NT2/D1 (cell line): ENCODE measurements at regions not wholly inside any gene's neighbourhood (a gene's known extent, or its start where the extent isn't known, plus 50 kb on each side); places are given as distances from the start of the nearest gene placed in this dataset.

Experiments used
- DNase-seq: peaks from one replicate; pipeline ENCODE4 v3.0.0-alpha.2; 2011; ENCODE audit warnings: low read depth, low spot score
- H3K27me3 ChIP-seq: 2 replicates; pipeline ENCODE4 v1.6.0; 2011; ENCODE audit warnings: mild to moderate bottlenecking; ENCODE audit not compliant: insufficient read length, insufficient read depth
- H3K36me3 ChIP-seq: 2 replicates; pipeline ENCODE4 v1.6.1; 2011; ENCODE audit warnings: mild to moderate bottlenecking, low read length, mixed read lengths; ENCODE audit not compliant: insufficient read depth, insufficient read length
- H3K4me1 ChIP-seq: 2 replicates; pipeline ENCODE4 v1.5.1; 2011; ENCODE audit not compliant: insufficient read depth, insufficient read length
- H3K4me3 ChIP-seq: 2 replicates; pipeline ENCODE4 v1.5.1; 2011; ENCODE audit warnings: low read depth; ENCODE audit not compliant: insufficient read length
- H3K9ac ChIP-seq: 2 replicates; pipeline ENCODE4 v1.6.0; 2011; ENCODE audit warnings: low read depth; ENCODE audit not compliant: insufficient read length
- H3K9me3 ChIP-seq: 2 replicates; pipeline ENCODE4 v1.5.1; 2011; ENCODE audit warnings: mild to moderate bottlenecking, low read length; ENCODE audit not compliant: insufficient read depth
- SUZ12 ChIP-seq: IDR thresholded peaks from 2 replicates; pipeline ENCODE4 v1.6.1; 2011; ENCODE audit not compliant: insufficient read length, insufficient read depth; ENCODE audit errors: extremely low read depth
- YY1 ChIP-seq: IDR thresholded peaks from 2 replicates; pipeline ENCODE4 v1.6.1; 2011; ENCODE audit not compliant: insufficient read length, insufficient read depth
- ZNF274 ChIP-seq: IDR thresholded peaks from 2 replicates; pipeline ENCODE4 v1.6.1; 2011; ENCODE audit warnings: mild to moderate bottlenecking, low read depth, low read length

DNA sequence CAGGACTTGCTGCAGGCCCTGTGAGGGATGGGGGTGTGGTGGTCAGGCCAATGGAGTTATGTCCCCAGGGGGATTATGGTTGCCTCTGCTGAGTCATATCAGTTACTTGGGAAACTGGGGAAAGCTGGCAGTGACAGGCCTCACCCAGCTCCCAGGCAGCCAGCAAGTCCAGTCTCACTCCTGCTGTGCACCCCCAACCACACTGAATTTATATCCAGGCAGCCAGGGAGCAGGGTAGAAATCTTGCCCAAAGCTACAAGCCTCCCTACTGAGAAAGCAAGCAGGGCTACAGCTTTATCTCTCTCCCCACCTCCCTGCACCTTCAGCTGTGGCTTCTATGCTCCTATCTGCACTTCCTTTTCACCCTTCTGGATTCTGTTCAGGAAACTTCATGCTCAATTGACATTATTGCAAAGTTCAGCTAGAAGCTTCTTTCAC is 2076.0 kb upstream of the CDH9 start:
- no peaks in the 10 kb centered on the region for H3K4me1 ChIP-seq

GRCh38 chr5:29113516-29113915 is 2075.1 kb upstream of the CDH9 start:
- Histone ChIP-seq H3K9me3 (no peaks in the 10 kb centered on the region), H3K9ac (no peak overlapping the region), H3K4me1 (no peaks in the 10 kb centered on the region), H3K4me3 (no peak overlapping the region), H3K36me3 (no peaks in the 10 kb centered on the region), H3K27me3 (no peaks in the 10 kb centered on the region)
- TF ChIP-seq YY1 (no peak), SUZ12 (no peak), ZNF274 (no peak)
- no peak for DNase-seq

More for the DNA sequence above, 2076.0 kb upstream of the CDH9 start:
- H3K9ac ChIP-seq = no peak overlapping the region
- no peak for TF ChIP-seq SUZ12
- no peak for TF ChIP-seq ZNF274
- TF ChIP-seq YY1 = no peak
- H3K4me3 ChIP-seq = no peak overlapping the region
- H3K27me3 ChIP-seq = no peaks in the 10 kb centered on the region
- H3K9me3 ChIP-seq = no peaks in the 10 kb centered on the region
- H3K36me3 ChIP-seq = no peaks in the 10 kb centered on the region
- no peak for DNase-seq

DNA sequence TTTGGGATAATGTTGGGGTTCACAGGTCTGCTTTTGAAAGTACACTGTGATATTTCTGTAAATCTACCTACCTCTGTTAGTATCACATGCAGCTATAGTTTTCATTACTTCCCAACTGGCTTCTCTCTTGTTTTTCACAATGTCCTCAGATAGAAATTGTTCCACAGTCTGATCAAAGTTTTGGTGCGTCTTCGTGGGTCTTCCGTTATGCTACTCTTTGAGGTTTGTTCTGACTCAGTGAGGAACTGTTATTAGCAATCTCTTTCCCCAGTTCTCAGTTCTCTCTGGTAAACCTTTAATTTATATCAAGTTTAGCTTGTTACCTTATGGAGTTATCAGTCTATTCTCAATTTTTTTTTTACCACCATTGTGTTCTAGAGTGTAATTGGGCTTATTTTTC is 2061.2 kb upstream of the CDH9 start:
- Histone ChIP-seq H3K36me3 (no peaks in the 10 kb centered on the region), H3K4me1 (no peaks in the 10 kb centered on the region), H3K4me3 (no peak overlapping the region), H3K9me3 (no peaks in the 10 kb centered on the region), H3K9ac (no peak overlapping the region), H3K27me3 (no peaks in the 10 kb centered on the region)
- no peak for TF ChIP-seq SUZ12
- no peak for TF ChIP-seq ZNF274
- no peak for TF ChIP-seq YY1
- DNase-seq = no peak

GRCh38 chr5:29089591-29090130 is 2051.3 kb upstream of the CDH9 start:
- Histone ChIP-seq H3K27me3 (no peaks in the 10 kb centered on the region), H3K9ac (no peak overlapping the region), H3K4me1 (no peaks in the 10 kb centered on the region), H3K4me3 (no peak overlapping the region), H3K9me3 (no peaks in the 10 kb centered on the region), H3K36me3 (no peaks in the 10 kb centered on the region)
- DNase-seq = no peak
- no peak for TF ChIP-seq ZNF274

DNA sequence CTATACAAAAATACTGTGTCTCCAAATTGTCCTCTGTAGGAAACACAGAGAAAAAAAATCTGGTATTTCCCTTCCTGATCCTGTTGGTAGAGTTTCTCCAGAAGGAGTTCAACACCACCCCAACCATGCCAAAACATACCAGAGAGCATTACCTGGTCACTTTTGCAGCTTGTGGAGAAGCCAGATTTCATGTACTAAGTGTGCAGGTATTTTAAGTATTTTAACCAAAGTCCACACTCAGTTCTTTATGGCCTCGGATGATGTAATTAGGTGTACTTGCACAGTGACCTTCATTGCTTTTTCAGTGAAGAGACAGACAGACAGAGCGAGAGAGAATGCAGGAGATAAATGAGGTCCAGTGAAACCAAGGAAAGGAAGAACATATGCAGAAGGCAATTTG is 2046.8 kb upstream of the CDH9 start:
- no peaks in the 10 kb centered on the region for H3K36me3 ChIP-seq
- no peak overlapping the region for H3K9ac ChIP-seq
- H3K27me3 ChIP-seq = no peaks in the 10 kb centered on the region
- DNase-seq = no peak
- no peaks in the 10 kb centered on the region for H3K9me3 ChIP-seq
- TF ChIP-seq SUZ12 (no peak), YY1 (no peak), ZNF274 (no peak)
- H3K4me1 ChIP-seq = no peaks in the 10 kb centered on the region
- no peak overlapping the region for H3K4me3 ChIP-seq

DNA sequence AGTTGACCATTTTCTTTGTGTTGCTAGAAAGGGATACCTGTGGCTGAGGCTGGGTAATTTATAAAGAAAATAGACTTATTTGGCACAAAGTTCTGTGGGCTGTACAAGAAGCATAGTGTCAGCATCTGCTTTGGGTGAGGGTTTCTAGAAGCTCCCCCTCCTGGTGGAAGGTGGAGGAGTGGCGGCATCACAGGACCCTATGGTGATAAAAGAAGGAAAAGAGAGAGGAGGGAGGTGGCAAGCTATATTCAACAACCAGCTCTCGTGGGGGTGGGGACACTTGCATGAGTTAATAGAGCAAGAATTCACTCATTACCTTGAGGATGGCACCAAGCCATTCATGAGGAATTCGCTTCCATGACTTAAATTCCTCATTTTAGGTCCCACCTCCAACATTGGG is 2041.4 kb upstream of the CDH9 start:
- DNase-seq = peak; percentile 16
- TF ChIP-seq SUZ12 (no peak), YY1 (no peak), ZNF274 (no peak)
- H3K27me3 ChIP-seq = no peaks in the 10 kb centered on the region
- H3K36me3 ChIP-seq = no peaks in the 10 kb centered on the region
- no peaks in the 10 kb centered on the region for H3K4me1 ChIP-seq
- no peaks in the 10 kb centered on the region for H3K9me3 ChIP-seq
- no peak overlapping the region for H3K4me3 ChIP-seq
- H3K9ac ChIP-seq = no peak overlapping the region

DNA sequence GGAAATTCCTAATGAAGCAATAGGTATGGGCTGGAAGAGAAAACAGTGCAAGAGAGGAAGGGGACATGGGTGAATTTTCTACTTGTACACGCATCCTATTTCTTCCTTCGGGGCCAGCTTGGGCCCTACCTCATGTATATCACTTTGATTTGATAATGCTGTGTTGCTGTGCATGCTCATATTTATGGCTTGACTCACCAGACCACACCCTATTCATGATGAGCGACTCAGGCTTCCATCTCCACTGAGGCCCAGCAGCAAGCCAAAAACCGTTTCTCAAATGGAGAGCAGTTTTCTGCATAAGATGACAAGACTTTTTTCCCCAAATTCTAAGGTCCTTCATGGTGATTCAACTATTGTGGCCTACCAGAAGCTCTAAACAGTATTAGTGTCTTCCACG is 2039.1 kb upstream of the CDH9 start:
- no peak overlapping the region for H3K9ac ChIP-seq
- TF ChIP-seq ZNF274 (no peak), YY1 (no peak), SUZ12 (no peak)
- DNase-seq = no peak

DNA sequence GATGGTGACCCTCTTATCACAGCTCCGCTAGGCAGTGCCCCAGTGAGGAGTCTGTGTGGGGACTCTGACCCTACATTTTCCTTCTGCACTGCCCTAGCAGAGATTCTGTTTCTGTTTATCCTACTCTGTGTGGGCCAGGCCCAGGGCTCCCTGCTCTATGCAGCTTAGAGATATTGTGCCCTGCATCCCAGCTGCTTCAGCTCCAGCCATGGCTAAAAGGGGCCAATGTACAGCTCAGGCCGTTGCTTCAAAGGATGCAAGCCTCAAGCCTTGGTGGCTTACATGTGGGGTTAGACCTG is 2030.7 kb upstream of the CDH9 start:
- no peaks in the 10 kb centered on the region for H3K27me3 ChIP-seq
- no peak for TF ChIP-seq SUZ12
- no peak for TF ChIP-seq ZNF274
- TF ChIP-seq YY1 = no peak
- no peaks in the 10 kb centered on the region for H3K4me1 ChIP-seq
- no peaks in the 10 kb centered on the region for H3K36me3 ChIP-seq
- H3K4me3 ChIP-seq = no peak overlapping the region
- H3K9me3 ChIP-seq = no peaks in the 10 kb centered on the region
- no peak for DNase-seq
- H3K9ac ChIP-seq = no peak overlapping the region

More for the DNA sequence above, 2039.1 kb upstream of the CDH9 start:
- no peaks in the 10 kb centered on the region for H3K4me1 ChIP-seq
- H3K9me3 ChIP-seq = no peaks in the 10 kb centered on the region
- no peak overlapping the region for H3K4me3 ChIP-seq
- no peaks in the 10 kb centered on the region for H3K36me3 ChIP-seq
- H3K27me3 ChIP-seq = no peaks in the 10 kb centered on the region
